Neural cell (in vitro differentiated cells): ENCODE measurements at regions not wholly inside any gene's neighbourhood (a gene's known extent, or its start where the extent isn't known, plus 50 kb on each side); places are given as distances from the start of the nearest gene placed in this dataset.

Experiments
- EP300 ChIP-seq: fragments of 450-650 bp; conservative IDR thresholded peaks from 2 replicates; pipeline ENCODE4 v1.6.1; 2014; ENCODE audit warnings: antibody characterized with exemption, mild to moderate bottlenecking, moderate library complexity; ENCODE audit not compliant: poor library complexity, severe bottlenecking
- EZH2 ChIP-seq: fragments of 200-600, 300-800 bp; shearing (Covaris generic), sonication (generic); IDR thresholded peaks from 2 replicates; pipeline ENCODE4 v1.6.1; 2014; ENCODE audit warnings: antibody characterized with exemption, low read length, borderline replicate concordance, mild to moderate bottlenecking; ENCODE audit not compliant: insufficient read depth, poor library complexity, severe bottlenecking
- MXI1 ChIP-seq: fragments of 450-650 bp; conservative IDR thresholded peaks from 2 replicates; pipeline ENCODE4 v1.6.1; 2014; ENCODE audit warnings: antibody characterized with exemption, mild to moderate bottlenecking; ENCODE audit not compliant: poor library complexity, severe bottlenecking
- POLR2AphosphoS5 ChIP-seq: IDR thresholded peaks from 2 replicates; pipeline ENCODE4 v1.6.1; 2012
- RAD21 ChIP-seq: fragments of 450-650 bp; conservative IDR thresholded peaks from 2 replicates; pipeline ENCODE4 v1.6.1; 2014; ENCODE audit warnings: antibody characterized with exemption, mild to moderate bottlenecking, moderate library complexity
- SMC3 ChIP-seq: fragments of 450-650 bp; conservative IDR thresholded peaks from 2 replicates; pipeline ENCODE4 v1.6.1; 2014; ENCODE audit warnings: antibody characterized with exemption, mild to moderate bottlenecking, moderate library complexity; ENCODE audit not compliant: poor library complexity
- TAF1 ChIP-seq: IDR thresholded peaks from 2 replicates; pipeline ENCODE4 v1.6.1; 2012; ENCODE audit warnings: low read depth
- TF ChIP-seq, protein P1 (sequence below): fragments of 450-650 bp; IDR thresholded peaks from 2 replicates; pipeline ENCODE4 v1.5.1; 2014; ENCODE audit warnings: antibody characterized with exemption, mild to moderate bottlenecking, moderate library complexity; ENCODE audit not compliant: poor library complexity, severe bottlenecking

DNA sequence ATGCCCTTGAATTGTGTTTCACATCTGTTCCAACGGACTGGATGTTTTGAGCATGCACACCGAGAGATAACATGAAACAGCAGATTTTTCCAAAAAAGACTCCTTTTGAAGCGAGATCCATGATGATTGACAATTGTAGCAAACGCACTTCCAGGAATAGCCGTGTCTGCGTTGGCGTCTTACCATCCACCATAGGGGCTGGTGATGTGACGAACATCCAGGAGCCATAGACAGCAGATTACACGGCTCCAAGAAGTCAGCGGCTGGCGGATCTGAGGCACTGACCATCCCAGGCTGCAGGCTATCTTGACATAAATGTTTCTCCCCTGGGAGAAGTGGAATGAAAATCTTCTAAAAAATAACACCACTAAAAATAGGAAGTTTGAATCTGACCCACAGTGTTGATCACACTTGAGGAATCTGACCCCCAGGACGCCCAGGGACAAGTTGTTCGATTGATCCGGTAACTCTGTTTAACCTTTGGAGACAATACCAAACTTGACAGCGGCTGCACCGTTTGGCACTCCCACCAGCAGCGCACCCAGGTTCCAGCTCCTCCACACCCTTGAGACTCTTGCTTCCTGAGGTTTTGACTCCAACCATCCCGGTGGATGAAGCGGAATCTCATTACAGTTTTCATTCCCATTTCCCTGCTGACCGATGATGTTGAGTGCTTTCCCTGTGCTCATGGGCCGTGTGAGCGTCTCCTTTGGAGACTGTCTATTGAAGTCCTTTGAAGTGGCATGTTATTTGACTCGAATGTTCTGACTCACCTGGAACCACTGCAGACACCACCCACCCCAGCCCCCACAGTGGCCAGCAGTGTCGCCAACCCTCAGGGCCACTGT lies 140.0 kb upstream of the GPC1 start:
- TF ChIP-seq EZH2 (no peak), POLR2AphosphoS5 (no peak), EP300 (no peak), SMC3 (no peak), TAF1 (no peak), MXI1 (no peak), RAD21 (no peak)
- TF ChIP-seq, protein P1, sequence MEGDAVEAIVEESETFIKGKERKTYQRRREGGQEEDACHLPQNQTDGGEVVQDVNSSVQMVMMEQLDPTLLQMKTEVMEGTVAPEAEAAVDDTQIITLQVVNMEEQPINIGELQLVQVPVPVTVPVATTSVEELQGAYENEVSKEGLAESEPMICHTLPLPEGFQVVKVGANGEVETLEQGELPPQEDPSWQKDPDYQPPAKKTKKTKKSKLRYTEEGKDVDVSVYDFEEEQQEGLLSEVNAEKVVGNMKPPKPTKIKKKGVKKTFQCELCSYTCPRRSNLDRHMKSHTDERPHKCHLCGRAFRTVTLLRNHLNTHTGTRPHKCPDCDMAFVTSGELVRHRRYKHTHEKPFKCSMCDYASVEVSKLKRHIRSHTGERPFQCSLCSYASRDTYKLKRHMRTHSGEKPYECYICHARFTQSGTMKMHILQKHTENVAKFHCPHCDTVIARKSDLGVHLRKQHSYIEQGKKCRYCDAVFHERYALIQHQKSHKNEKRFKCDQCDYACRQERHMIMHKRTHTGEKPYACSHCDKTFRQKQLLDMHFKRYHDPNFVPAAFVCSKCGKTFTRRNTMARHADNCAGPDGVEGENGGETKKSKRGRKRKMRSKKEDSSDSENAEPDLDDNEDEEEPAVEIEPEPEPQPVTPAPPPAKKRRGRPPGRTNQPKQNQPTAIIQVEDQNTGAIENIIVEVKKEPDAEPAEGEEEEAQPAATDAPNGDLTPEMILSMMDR = no peak
